ENCODE measurements at regions not wholly inside any gene's neighbourhood (a gene's known extent, or its start where the extent isn't known, plus 50 kb on each side); places are given as distances from the start of the nearest gene placed in this dataset.

GRCh38 chr18:33924576-33924975 lies 300.1 kb downstream of the NOL4 start:
- TF ChIP-seq ESRRA (CRISPR knock-in tag; IDR thresholded peaks at IDR 0.05; ENCODE audit: borderline replicate concordance) (no peak), CTCF (IDR thresholded peaks at IDR 0.05) (no peak), TEAD4 (CRISPR knock-in tag; IDR thresholded peaks at IDR 0.05) (no peak), RELA (CRISPR knock-in tag; IDR thresholded peaks at IDR 0.05; ENCODE audit: borderline replicate concordance) (no peak), MAX (CRISPR knock-in tag; IDR thresholded peaks at IDR 0.05) (no peak), CREB1 (CRISPR knock-in tag; IDR thresholded peaks at IDR 0.05) (no peak), ZNF317 (CRISPR knock-in tag; IDR thresholded peaks at IDR 0.05; ENCODE audit: borderline replicate concordance, low read depth) (no peak), HMGXB4 (CRISPR knock-in tag; IDR thresholded peaks at IDR 0.05) (no peak), ZNF281 (CRISPR knock-in tag; IDR thresholded peaks at IDR 0.05) (no peak), NR3C1 (CRISPR knock-in tag; conservative IDR thresholded peaks at IDR 0.05; ENCODE audit: low read depth) (no peak), SMAD4 (CRISPR knock-in tag; IDR thresholded peaks at IDR 0.05) (no peak), E2F1 (CRISPR knock-in tag; IDR thresholded peaks at IDR 0.05) (no peak), USF1 (CRISPR knock-in tag; IDR thresholded peaks at IDR 0.05) (no peak)

All from WTC11 (cell line).